DND-41 (cell line): ENCODE measurements at regions not wholly inside any gene's neighbourhood (a gene's known extent, or its start where the extent isn't known, plus 50 kb on each side); places are given as distances from the start of the nearest gene placed in this dataset.

ENCODE experiments used
- ATAC-seq: fragments of 200-7000 bp; cut with Tn5 transposase; 3 replicates; pipeline ENCODE4 v1.9.1; 2021; ENCODE audit warnings: low read depth; ENCODE audit not compliant: insufficient read depth
- DNase-seq: peaks from one replicate; pipeline ENCODE4 v3.0.0-alpha.2; 2020
- H2AFZ ChIP-seq: 2 replicates; pipeline ENCODE4 v1.6.0; 2012; ENCODE audit warnings: low read depth, low read length
- H3K27ac ChIP-seq: 2 replicates; pipeline ENCODE4 v1.5.1; 2012; ENCODE audit warnings: low read length, inconsistent platforms
- H3K27me3 ChIP-seq: fragments of 200-600 bp; sonication (generic); 2 replicates; pipeline ENCODE4 v1.6.0; 2012; ENCODE audit warnings: low read length, mild to moderate bottlenecking, inconsistent platforms; ENCODE audit not compliant: insufficient read depth, poor library complexity
- H3K36me3 ChIP-seq: 2 replicates; pipeline ENCODE4 v1.5.1; 2012; ENCODE audit warnings: low read length, inconsistent platforms; ENCODE audit not compliant: insufficient read depth
- H3K4me1 ChIP-seq: 2 replicates; pipeline ENCODE4 v1.5.1; 2012; ENCODE audit warnings: mild to moderate bottlenecking, low read length; ENCODE audit not compliant: insufficient read depth
- H3K4me2 ChIP-seq: 2 replicates; pipeline ENCODE4 v1.6.0; 2012; ENCODE audit warnings: mild to moderate bottlenecking, moderate library complexity, low read length, inconsistent platforms; ENCODE audit not compliant: insufficient read depth
- H3K4me3 ChIP-seq, 2 experiments: fragments of 200-600 bp in 1 of 2; shearing (Covaris generic) in 1 of 2; 2 replicates each; pipeline ENCODE4 v1.5.1; 2012 to 2016; ENCODE audit warnings: inconsistent platforms in 2 of 2, low read length in 2 of 2, mild to moderate bottlenecking in 2 of 2, low read depth in 1 of 2, moderate library complexity in 1 of 2
- H3K79me2 ChIP-seq: 2 replicates; pipeline ENCODE4 v1.6.0; 2012; ENCODE audit warnings: low read length, inconsistent platforms; ENCODE audit not compliant: insufficient read depth
- H3K9ac ChIP-seq: 2 replicates; pipeline ENCODE4 v1.6.0; 2012; ENCODE audit warnings: low read depth, mild to moderate bottlenecking, inconsistent platforms, low read length, moderate library complexity
- H3K9me3 ChIP-seq: 2 replicates; pipeline ENCODE4 v1.5.1; 2012; ENCODE audit warnings: low read length, moderate library complexity, mild to moderate bottlenecking, inconsistent platforms; ENCODE audit not compliant: insufficient read depth, severe bottlenecking
- H4K20me1 ChIP-seq: 2 replicates; pipeline ENCODE4 v1.6.0; 2012; ENCODE audit warnings: low read length; ENCODE audit not compliant: insufficient read depth
- EZH2 ChIP-seq: IDR thresholded peaks from 3 replicates; pipeline ENCODE4 v1.6.1; 2012; ENCODE audit warnings: borderline replicate concordance, low read depth, mild to moderate bottlenecking, moderate library complexity, low read length, inconsistent platforms; ENCODE audit not compliant: severe bottlenecking
- TF ChIP-seq, protein P1 (sequence below): IDR thresholded peaks from 2 replicates; pipeline ENCODE4 v1.5.1; 2012; ENCODE audit warnings: borderline replicate concordance, low read length, moderate library complexity, mild to moderate bottlenecking; ENCODE audit not compliant: poor library complexity, severe bottlenecking; ENCODE audit errors: extremely low read depth

DNA sequence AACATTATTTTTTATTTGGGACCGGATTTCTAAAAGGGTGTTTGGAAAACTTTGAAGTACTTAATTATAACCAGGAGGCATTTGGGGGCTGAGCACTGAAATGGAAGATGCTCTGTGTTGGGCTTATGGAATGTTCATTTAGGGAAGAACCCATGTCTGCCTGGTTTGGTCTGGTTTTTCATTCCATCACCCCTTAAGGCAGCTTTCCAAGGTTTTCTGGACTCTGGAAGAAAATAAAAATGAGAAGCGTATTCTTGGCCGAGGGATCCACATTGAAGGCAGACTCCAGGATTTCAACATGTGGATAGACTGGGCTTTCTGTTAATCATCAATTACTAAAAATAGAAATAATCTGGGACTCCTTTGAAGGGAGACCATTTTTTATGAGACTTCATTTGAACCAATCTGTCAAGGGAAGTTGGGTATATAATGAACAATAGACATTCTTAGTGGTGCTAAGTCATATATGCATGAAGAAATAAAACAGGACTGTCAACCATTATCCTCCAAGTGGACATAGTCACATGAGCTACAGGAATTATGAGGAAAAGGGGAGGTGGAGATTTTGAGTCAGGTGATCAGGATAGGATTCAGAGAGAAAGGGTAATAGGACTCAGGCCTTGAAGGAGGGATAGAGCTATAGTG, 270.5 kb upstream of the ADAMTS9 start:
- no peak overlapping the region for H3K27ac ChIP-seq
- no peak overlapping the region for H3K4me3 ChIP-seq
- no peak overlapping the region for H3K9ac ChIP-seq
- no peak for DNase-seq
- H3K4me1 ChIP-seq, result no peaks in the 10 kb centered on the region
- H2AFZ ChIP-seq, result no peak overlapping the region
- no peak for ATAC-seq
- no peaks in the 10 kb centered on the region for H3K79me2 ChIP-seq
- no peaks in the 10 kb centered on the region for H3K9me3 ChIP-seq
- H3K36me3 ChIP-seq, result no peaks in the 10 kb centered on the region
- no peak overlapping the region for H3K4me2 ChIP-seq
- H4K20me1 ChIP-seq, result no peaks in the 10 kb centered on the region
- TF ChIP-seq EZH2, result no peak
- TF ChIP-seq, protein P1, sequence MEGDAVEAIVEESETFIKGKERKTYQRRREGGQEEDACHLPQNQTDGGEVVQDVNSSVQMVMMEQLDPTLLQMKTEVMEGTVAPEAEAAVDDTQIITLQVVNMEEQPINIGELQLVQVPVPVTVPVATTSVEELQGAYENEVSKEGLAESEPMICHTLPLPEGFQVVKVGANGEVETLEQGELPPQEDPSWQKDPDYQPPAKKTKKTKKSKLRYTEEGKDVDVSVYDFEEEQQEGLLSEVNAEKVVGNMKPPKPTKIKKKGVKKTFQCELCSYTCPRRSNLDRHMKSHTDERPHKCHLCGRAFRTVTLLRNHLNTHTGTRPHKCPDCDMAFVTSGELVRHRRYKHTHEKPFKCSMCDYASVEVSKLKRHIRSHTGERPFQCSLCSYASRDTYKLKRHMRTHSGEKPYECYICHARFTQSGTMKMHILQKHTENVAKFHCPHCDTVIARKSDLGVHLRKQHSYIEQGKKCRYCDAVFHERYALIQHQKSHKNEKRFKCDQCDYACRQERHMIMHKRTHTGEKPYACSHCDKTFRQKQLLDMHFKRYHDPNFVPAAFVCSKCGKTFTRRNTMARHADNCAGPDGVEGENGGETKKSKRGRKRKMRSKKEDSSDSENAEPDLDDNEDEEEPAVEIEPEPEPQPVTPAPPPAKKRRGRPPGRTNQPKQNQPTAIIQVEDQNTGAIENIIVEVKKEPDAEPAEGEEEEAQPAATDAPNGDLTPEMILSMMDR, result no peak
- H3K27me3 ChIP-seq, result no peaks in the 10 kb centered on the region

DNA sequence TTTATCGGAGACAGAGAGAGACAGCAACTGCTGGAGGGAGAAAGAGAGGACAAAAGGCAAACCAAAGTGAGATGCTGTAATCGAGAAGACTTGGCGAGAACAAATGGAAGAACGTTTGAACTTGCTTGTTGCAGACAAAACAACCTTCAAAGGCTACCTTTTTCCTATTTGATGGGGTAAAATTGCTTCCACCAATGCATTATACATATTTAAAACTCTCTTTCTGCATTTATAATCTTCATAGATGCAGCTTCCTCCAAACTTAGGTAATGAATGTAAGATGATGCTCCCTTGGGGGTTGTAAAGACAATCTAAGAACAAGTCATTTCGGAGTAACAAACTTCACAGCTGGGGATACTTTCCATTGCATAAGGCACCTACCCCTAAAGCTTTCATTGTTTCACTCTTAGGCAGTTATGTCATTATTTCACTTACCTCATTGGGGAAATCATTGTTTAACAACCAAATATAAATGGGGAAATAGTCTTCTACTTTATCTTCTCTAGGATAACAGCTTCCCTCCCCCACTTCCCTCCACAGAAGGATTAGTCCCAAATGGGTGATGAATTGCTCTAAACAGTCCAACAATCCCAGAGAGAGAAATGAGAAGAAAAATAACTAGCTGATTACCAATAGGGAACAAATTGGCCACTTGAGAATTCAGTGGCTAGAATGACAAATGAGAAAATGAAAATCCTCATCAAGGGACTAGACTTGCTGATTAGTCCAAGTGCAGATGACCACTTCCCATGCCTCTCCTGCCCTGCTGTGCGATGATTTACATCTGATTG, 269.8 kb upstream of the ADAMTS9 start:
- ATAC-seq, result no peak
- Histone ChIP-seq H3K4me1 (no peaks in the 10 kb centered on the region), H3K27ac (no peak overlapping the region)

DNA sequence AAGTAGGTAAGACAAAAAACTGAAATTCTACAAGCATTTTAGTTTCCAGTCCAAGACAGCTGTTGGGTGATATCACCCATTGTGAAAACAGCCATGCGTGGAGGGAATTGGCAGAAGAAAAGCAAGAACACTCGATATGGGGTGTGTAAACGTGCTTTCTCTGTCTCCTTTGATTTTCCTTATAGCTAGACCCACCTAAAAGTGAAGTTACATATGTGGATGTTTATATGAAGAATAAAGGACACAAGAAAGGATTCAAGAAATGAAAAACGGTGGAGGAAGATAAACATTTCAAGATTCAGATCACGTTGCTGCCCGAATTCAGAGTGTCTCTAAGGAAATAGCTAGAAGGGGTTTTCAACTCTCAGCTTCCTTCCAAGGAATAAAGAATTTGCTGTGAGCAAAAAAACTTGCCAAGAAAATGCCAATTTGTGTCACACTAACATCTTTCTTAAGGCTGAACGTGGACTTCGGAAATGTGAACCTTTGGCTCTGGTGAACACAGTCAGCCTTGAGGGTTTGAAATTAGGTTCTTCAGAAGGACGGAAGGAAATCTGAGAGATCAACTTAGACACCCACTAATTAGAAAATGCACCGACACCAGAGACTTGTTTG, 269.0 kb upstream of the ADAMTS9 start:
- Histone ChIP-seq H3K27me3 (no peaks in the 10 kb centered on the region), H3K4me2 (no peak overlapping the region), H3K9me3 (no peaks in the 10 kb centered on the region), H3K9ac (no peak overlapping the region), H3K27ac (no peak overlapping the region), H3K79me2 (no peaks in the 10 kb centered on the region), H3K36me3 (no peaks in the 10 kb centered on the region), H4K20me1 (no peaks in the 10 kb centered on the region), H2AFZ (no peak overlapping the region), H3K4me3 (no peak overlapping the region), H3K4me1 (no peaks in the 10 kb centered on the region)
- no peak for DNase-seq
- TF ChIP-seq EZH2, result no peak
- TF ChIP-seq, protein P1, result no peak
- no peak for ATAC-seq

More for the DNA sequence above, 269.8 kb upstream of the ADAMTS9 start:
- Histone ChIP-seq H3K9ac (no peak overlapping the region), H3K79me2 (no peaks in the 10 kb centered on the region), H3K4me2 (no peak overlapping the region), H2AFZ (no peak overlapping the region), H3K27me3 (no peaks in the 10 kb centered on the region), H3K9me3 (no peaks in the 10 kb centered on the region), H4K20me1 (no peaks in the 10 kb centered on the region), H3K4me3 (no peak overlapping the region), H3K36me3 (no peaks in the 10 kb centered on the region)
- DNase-seq, result no peak
- TF ChIP-seq, protein P1, result no peak
- no peak for TF ChIP-seq EZH2
